T-helper 1 cell treated with Interleukin-12 subunit alpha and Interleukin-12 subunit beta and Interleukin-4 antibody, amounts not matched to agents 30 μg/mL and 1 μg/mL, for 36 hours (primary cell): ENCODE measurements at regions not wholly inside any gene's neighbourhood (a gene's known extent, or its start where the extent isn't known, plus 50 kb on each side); places are given as distances from the start of the nearest gene placed in this dataset.

Experiments used
- H3K27ac Mint-ChIP-seq: one replicate; pipeline ENCODE4 v1.8.0; 2021; ENCODE audit warnings: mild to moderate bottlenecking, mixed read lengths
- H3K27me3 Mint-ChIP-seq: one replicate; pipeline ENCODE4 v1.8.0; 2021; ENCODE audit warnings: low read depth, mixed read lengths
- H3K36me3 Mint-ChIP-seq: one replicate; pipeline ENCODE4 v1.8.0; 2021; ENCODE audit warnings: low read depth, mixed read lengths
- H3K4me1 Mint-ChIP-seq: one replicate; pipeline ENCODE4 v1.8.0; 2021; ENCODE audit warnings: low read depth, mixed read lengths
- H3K4me3 Mint-ChIP-seq: one replicate; pipeline ENCODE4 v1.8.0; 2021; ENCODE audit warnings: mild to moderate bottlenecking, moderate library complexity, mixed read lengths
- H3K9me3 Mint-ChIP-seq: one replicate; pipeline ENCODE4 v1.8.0; 2021; ENCODE audit warnings: mixed read lengths

- H3K36me3 Mint-ChIP-seq = no peaks in the 10 kb centered on the region
- H3K9me3 Mint-ChIP-seq = peaks cover 4% of the 10 kb centered on the region
- H3K4me1 Mint-ChIP-seq = no peaks in the 10 kb centered on the region
- H3K27ac Mint-ChIP-seq = no peak overlapping the region
- H3K4me3 Mint-ChIP-seq = no peak overlapping the region
- H3K27me3 Mint-ChIP-seq = no peaks in the 10 kb centered on the region
Observed at GRCh38 chr14:54127526-54127925, 170.9 kb upstream of the BMP4 start.

GRCh38 chr14:54129850-54130640 is 173.4 kb upstream of the BMP4 start:
- Mint-ChIP-seq H3K4me3 (no peak overlapping the region), H3K27me3 (no peaks in the 10 kb centered on the region), H3K4me1 (no peaks in the 10 kb centered on the region), H3K9me3 (no peaks in the 10 kb centered on the region), H3K27ac (no peak overlapping the region), H3K36me3 (no peaks in the 10 kb centered on the region)

- Mint-ChIP-seq H3K9me3 (no peaks in the 10 kb centered on the region), H3K36me3 (no peaks in the 10 kb centered on the region), H3K27ac (no peak overlapping the region), H3K4me3 (no peak overlapping the region), H3K4me1 (no peaks in the 10 kb centered on the region), H3K27me3 (no peaks in the 10 kb centered on the region)
Observed at GRCh38 chr14:54132496-54132895, 175.9 kb upstream of the BMP4 start.

- no peak overlapping the region for H3K4me3 Mint-ChIP-seq
- H3K36me3 Mint-ChIP-seq = no peaks in the 10 kb centered on the region
- no peaks in the 10 kb centered on the region for H3K4me1 Mint-ChIP-seq
- no peaks in the 10 kb centered on the region for H3K27me3 Mint-ChIP-seq
- no peaks in the 10 kb centered on the region for H3K9me3 Mint-ChIP-seq
- H3K27ac Mint-ChIP-seq = no peak overlapping the region
Observed at GRCh38 chr14:54133896-54134295, 177.3 kb upstream of the BMP4 start.

GRCh38 chr14:54135804-54136280 is 179.2 kb upstream of the BMP4 start:
- H3K27me3 Mint-ChIP-seq = no peaks in the 10 kb centered on the region
- H3K4me3 Mint-ChIP-seq = no peak overlapping the region
- no peaks in the 10 kb centered on the region for H3K36me3 Mint-ChIP-seq
- no peaks in the 10 kb centered on the region for H3K9me3 Mint-ChIP-seq
- no peaks in the 10 kb centered on the region for H3K4me1 Mint-ChIP-seq
- H3K27ac Mint-ChIP-seq = no peak overlapping the region

GRCh38 chr14:54136894-54137613 is 180.4 kb upstream of the BMP4 start:
- Mint-ChIP-seq H3K36me3 (no peaks in the 10 kb centered on the region), H3K9me3 (no peaks in the 10 kb centered on the region), H3K4me1 (no peaks in the 10 kb centered on the region), H3K4me3 (no peak overlapping the region), H3K27me3 (no peaks in the 10 kb centered on the region), H3K27ac (no peak overlapping the region)

- Mint-ChIP-seq H3K36me3 (no peaks in the 10 kb centered on the region), H3K9me3 (no peaks in the 10 kb centered on the region), H3K27ac (no peak overlapping the region), H3K27me3 (no peaks in the 10 kb centered on the region), H3K4me3 (no peak overlapping the region), H3K4me1 (no peaks in the 10 kb centered on the region)
Observed at GRCh38 chr14:54137614-54137961, 181.0 kb upstream of the BMP4 start.

- Mint-ChIP-seq H3K9me3 (peaks cover 4% of the 10 kb centered on the region), H3K36me3 (no peaks in the 10 kb centered on the region), H3K4me3 (no peak overlapping the region), H3K27ac (no peak overlapping the region), H3K27me3 (peaks cover 2% of the 10 kb centered on the region), H3K4me1 (no peaks in the 10 kb centered on the region)
Observed at GRCh38 chr14:54138024-54138353, 181.4 kb upstream of the BMP4 start.

- Mint-ChIP-seq H3K4me3 (no peak overlapping the region), H3K36me3 (no peaks in the 10 kb centered on the region), H3K4me1 (no peaks in the 10 kb centered on the region), H3K27ac (no peak overlapping the region), H3K9me3 (peaks cover 5% of the 10 kb centered on the region), H3K27me3 (peaks cover 3% of the 10 kb centered on the region)
Observed at GRCh38 chr14:54138354-54139038, 181.9 kb upstream of the BMP4 start.

- peaks cover 5% of the 10 kb centered on the region for H3K9me3 Mint-ChIP-seq
- H3K36me3 Mint-ChIP-seq = no peaks in the 10 kb centered on the region
- H3K4me3 Mint-ChIP-seq = no peak overlapping the region
- no peak overlapping the region for H3K27ac Mint-ChIP-seq
- peaks cover 3% of the 10 kb centered on the region for H3K27me3 Mint-ChIP-seq
- no peaks in the 10 kb centered on the region for H3K4me1 Mint-ChIP-seq
Observed at GRCh38 chr14:54140551-54140950, 183.9 kb upstream of the BMP4 start.

- Mint-ChIP-seq H3K27ac (no peak overlapping the region), H3K36me3 (no peaks in the 10 kb centered on the region), H3K27me3 (peaks cover 3% of the 10 kb centered on the region), H3K4me1 (no peaks in the 10 kb centered on the region), H3K9me3 (peaks cover 12% of the 10 kb centered on the region), H3K4me3 (no peak overlapping the region)
Observed at GRCh38 chr14:54146601-54147000, 190.0 kb upstream of the BMP4 start.

GRCh38 chr14:54147282-54147681 is 190.7 kb upstream of the BMP4 start:
- Mint-ChIP-seq H3K4me1 (no peaks in the 10 kb centered on the region), H3K9me3 (peaks cover 12% of the 10 kb centered on the region), H3K36me3 (no peaks in the 10 kb centered on the region), H3K27me3 (peaks cover 3% of the 10 kb centered on the region), H3K27ac (no peak overlapping the region), H3K4me3 (no peak overlapping the region)

GRCh38 chr14:54147758-54148157 is 191.1 kb upstream of the BMP4 start:
- H3K9me3 Mint-ChIP-seq = peaks cover 11% of the 10 kb centered on the region
- no peak overlapping the region for H3K4me3 Mint-ChIP-seq
- H3K27ac Mint-ChIP-seq = no peak overlapping the region
- H3K4me1 Mint-ChIP-seq = no peaks in the 10 kb centered on the region
- H3K27me3 Mint-ChIP-seq = peaks cover 3% of the 10 kb centered on the region
- H3K36me3 Mint-ChIP-seq = no peaks in the 10 kb centered on the region

GRCh38 chr14:54148251-54148650 is 191.6 kb upstream of the BMP4 start:
- H3K4me1 Mint-ChIP-seq = no peaks in the 10 kb centered on the region
- H3K9me3 Mint-ChIP-seq = peaks cover 7% of the 10 kb centered on the region
- H3K27ac Mint-ChIP-seq = no peak overlapping the region
- H3K4me3 Mint-ChIP-seq = no peak overlapping the region
- H3K36me3 Mint-ChIP-seq = no peaks in the 10 kb centered on the region
- no peaks in the 10 kb centered on the region for H3K27me3 Mint-ChIP-seq

GRCh38 chr14:54152351-54152750 is 195.7 kb upstream of the BMP4 start:
- Mint-ChIP-seq H3K9me3 (peaks cover 7% of the 10 kb centered on the region), H3K4me3 (no peak overlapping the region), H3K27ac (no peak overlapping the region), H3K4me1 (no peaks in the 10 kb centered on the region), H3K36me3 (no peaks in the 10 kb centered on the region), H3K27me3 (no peaks in the 10 kb centered on the region)
